Right atrium auricular region (tissue), 2 donors: ENCODE measurements at regions not wholly inside any gene's neighbourhood (a gene's known extent, or its start where the extent isn't known, plus 50 kb on each side); places are given as distances from the start of the nearest gene placed in this dataset.
"Not testable (repeated sequence)": the region's sequence is repeated elsewhere in the genome, so short reads cannot be mapped to it uniquely, and the experiment has no call there.

Source experiments
- DNase-seq: peaks from one replicate; pipeline ENCODE4 v3.0.0-alpha.2; 2019; ENCODE audit warnings: low spot score
- H3K27ac ChIP-seq, 2 donors: fragments of 200-600 bp; sonication (generic); 1 replicate in 1 of 2; 2 replicates in 1 of 2; pipeline ENCODE4 v1.5.1; 2016 to 2019
- H3K27me3 ChIP-seq, 2 donors: fragments of 200-600 bp; sonication (generic); one replicate each; pipeline versions ENCODE4 v1.5.1 to v1.6.0; 2017 to 2019
- H3K36me3 ChIP-seq: fragments of 200-600 bp; sonication (generic); one replicate; pipeline ENCODE4 v1.5.1; 2016
- H3K4me1 ChIP-seq, 2 donors: fragments of 200-600 bp; sonication (generic); one replicate each; pipeline versions ENCODE4 v1.5.1 to v1.6.0; 2017 to 2019
- H3K4me3 ChIP-seq, 2 donors: fragments of 200-600 bp; sonication (generic); 1 replicate in 1 of 2; 2 replicates in 1 of 2; pipeline ENCODE4 v1.5.1; 2017 to 2019; ENCODE audit warnings: mild to moderate bottlenecking in 1 of 2, moderate library complexity in 1 of 2
- H3K9me3 ChIP-seq, 2 donors: fragments of 200-600 bp; sonication (generic); one replicate each; pipeline ENCODE4 v1.5.1; 2019
- TF ChIP-seq, protein P1 (sequence below), 2 donors: fragments of 200-600 bp; sonication (generic); IDR thresholded peaks; one replicate each; pipeline ENCODE4 v1.5.1; 2019; ENCODE audit warnings: antibody characterized with exemption in 2 of 2

DNA sequence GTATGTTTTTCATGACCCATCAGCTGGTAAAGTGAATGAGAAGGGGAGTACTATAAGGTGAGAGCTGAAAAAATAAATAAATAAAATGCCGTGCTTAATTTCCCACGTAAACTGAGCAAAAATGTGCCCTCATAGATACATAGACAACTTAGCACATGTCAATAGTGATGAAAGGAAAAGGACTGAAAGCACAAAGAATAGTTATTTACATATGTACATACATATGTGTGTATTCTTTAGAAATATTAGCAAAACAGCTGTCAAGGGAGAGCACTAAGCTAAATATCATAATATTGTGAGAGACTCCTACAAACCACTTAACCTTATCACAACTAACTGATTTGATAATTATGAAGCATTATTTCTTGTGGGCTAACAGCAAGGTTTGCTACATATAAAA, 213.6 kb upstream of the FTMT start:
- DNase-seq, result no peak
- H3K4me1 ChIP-seq, result no peaks in the 10 kb centered on the region

DNA sequence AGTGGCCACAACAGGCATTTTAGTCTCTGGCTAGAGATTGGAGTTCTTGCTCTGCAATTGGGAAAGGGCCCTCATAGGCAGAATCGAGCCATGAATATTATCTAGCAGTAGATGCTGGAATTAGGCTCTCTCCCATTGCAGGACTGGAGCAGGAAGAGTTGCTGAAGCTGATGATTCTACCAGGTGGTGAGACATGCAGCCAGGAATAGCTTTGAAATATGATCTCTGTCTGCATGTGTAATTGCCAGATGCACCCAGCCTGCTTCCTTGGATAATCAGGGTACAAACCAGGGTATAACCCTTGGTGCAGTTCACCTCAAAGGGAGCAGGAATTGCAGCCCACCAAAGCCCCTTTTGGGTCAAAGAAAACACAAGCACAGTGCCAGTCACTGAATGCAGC, 211.4 kb upstream of the FTMT start:
- no peak overlapping the region for H3K4me3 ChIP-seq
- no peaks in the 10 kb centered on the region for H3K9me3 ChIP-seq
- no peaks in the 10 kb centered on the region for H3K36me3 ChIP-seq
- no peak overlapping the region for H3K27ac ChIP-seq
- TF ChIP-seq, protein P1, sequence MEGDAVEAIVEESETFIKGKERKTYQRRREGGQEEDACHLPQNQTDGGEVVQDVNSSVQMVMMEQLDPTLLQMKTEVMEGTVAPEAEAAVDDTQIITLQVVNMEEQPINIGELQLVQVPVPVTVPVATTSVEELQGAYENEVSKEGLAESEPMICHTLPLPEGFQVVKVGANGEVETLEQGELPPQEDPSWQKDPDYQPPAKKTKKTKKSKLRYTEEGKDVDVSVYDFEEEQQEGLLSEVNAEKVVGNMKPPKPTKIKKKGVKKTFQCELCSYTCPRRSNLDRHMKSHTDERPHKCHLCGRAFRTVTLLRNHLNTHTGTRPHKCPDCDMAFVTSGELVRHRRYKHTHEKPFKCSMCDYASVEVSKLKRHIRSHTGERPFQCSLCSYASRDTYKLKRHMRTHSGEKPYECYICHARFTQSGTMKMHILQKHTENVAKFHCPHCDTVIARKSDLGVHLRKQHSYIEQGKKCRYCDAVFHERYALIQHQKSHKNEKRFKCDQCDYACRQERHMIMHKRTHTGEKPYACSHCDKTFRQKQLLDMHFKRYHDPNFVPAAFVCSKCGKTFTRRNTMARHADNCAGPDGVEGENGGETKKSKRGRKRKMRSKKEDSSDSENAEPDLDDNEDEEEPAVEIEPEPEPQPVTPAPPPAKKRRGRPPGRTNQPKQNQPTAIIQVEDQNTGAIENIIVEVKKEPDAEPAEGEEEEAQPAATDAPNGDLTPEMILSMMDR (IDR thresholded peaks at IDR 0.05), result no peak
- no peaks in the 10 kb centered on the region for H3K4me1 ChIP-seq
- no peaks in the 10 kb centered on the region for H3K27me3 ChIP-seq
- DNase-seq, result no peak

More for the DNA sequence above, 213.6 kb upstream of the FTMT start:
- no peak overlapping the region for H3K4me3 ChIP-seq
- H3K9me3 ChIP-seq, result no peaks in the 10 kb centered on the region
- no peaks in the 10 kb centered on the region for H3K27me3 ChIP-seq
- H3K36me3 ChIP-seq, result no peaks in the 10 kb centered on the region
- TF ChIP-seq, protein P1 (IDR thresholded peaks at IDR 0.05), result no peak
- no peak overlapping the region for H3K27ac ChIP-seq

DNA sequence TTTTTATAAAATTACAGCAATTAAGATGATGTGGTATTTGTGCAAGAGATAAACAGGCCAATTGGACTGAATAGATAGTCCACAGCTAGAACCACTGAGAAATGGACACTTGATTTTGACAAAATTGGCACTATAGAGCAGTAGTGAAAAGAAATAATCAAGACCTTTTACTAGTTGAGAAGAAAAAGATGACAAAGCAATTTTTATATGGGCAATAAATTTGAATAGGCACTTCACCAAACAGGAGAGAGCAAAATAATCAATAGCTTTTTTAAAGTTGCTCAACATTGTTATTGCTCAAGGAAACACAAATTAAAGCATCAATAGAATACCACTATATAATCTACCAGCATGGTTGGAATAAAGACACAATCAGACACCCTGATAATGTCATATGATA, 193.5 kb upstream of the FTMT start:
- Histone ChIP-seq H3K36me3 (no peaks in the 10 kb centered on the region), H3K4me1 (no peaks in the 10 kb centered on the region), H3K4me3 (no peak overlapping the region), H3K9me3 (peaks cover 0 to 6% of the 10 kb centered on the region in 2 donors), H3K27me3 (no peaks in the 10 kb centered on the region), H3K27ac (no peak overlapping the region)
- TF ChIP-seq, protein P1 (IDR thresholded peaks at IDR 0.05), result no peak
- DNase-seq, result no peak

DNA sequence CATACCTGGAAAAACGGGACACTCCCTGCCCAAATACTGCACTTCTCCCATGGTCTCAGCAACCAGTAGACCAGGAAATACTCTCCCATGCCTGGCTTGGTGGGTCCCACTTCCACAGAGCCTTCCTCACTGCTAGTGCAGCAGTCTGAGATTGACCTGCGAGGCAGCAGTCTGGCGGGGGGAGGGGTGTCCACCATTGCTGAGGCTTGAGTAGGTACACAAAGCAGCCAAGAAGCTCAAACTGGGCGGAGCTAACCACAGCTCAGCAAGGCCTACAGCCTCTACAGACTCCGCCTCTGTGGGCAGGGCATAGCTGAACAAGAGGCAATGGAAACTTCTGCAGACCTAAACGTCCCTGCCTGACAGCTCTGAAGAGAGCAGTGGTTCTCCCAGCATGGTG, 191.5 kb upstream of the FTMT start:
- TF ChIP-seq, protein P1 (IDR thresholded peaks at IDR 0.05), result no peak
- Histone ChIP-seq H3K27ac (no peak overlapping the region), H3K36me3 (no peaks in the 10 kb centered on the region), H3K4me3 (no peak overlapping the region), H3K27me3 (no peaks in the 10 kb centered on the region), H3K9me3 (peaks cover 0 to 6% of the 10 kb centered on the region in 2 donors), H3K4me1 (no peaks in the 10 kb centered on the region)
- no peak for DNase-seq

DNA sequence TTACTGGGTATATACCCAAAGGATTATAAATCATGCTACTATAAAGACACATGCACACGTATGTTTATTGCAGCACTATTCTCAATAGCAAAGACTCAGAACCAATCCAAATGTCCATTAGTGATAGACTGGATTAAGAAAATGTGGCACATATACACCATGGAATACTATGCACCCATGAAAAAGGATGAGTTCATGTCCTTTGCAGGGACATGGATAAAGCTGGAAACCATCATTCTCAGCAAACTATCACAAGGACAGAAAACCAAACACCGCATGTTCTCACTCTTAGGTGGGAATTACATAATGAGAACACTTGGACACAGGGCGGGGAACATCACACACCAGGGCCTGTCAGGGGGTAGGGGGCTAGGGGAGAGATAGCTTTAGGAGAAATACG, 186.1 kb upstream of the FTMT start:
- not testable (repeated sequence) for H3K4me3 ChIP-seq, H3K27me3 ChIP-seq, H3K27ac ChIP-seq, H3K9me3 ChIP-seq, H3K4me1 ChIP-seq, DNase-seq, H3K36me3 ChIP-seq

DNA sequence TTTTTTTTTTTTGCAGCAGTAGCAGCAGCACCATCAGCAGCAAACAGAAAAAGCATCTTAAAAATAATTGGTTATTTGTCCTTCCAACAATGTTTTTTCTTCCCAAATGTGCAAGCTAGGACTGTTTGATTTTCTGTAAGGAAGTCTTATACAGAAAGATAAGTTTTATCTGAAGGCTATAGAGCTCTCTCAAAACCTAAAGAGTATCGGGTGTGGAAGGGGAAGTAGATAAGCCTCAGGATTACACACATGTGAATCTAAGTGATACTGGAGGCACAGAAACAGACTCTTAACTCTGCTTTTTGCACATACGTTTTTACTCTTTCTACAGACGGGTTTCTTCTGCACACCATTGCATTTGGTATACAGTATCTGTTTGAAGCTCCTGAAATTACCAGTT, 184.4 kb upstream of the FTMT start:
- Histone ChIP-seq H3K27ac (no peak overlapping the region), H3K4me1 (no peaks in the 10 kb centered on the region), H3K36me3 (no peaks in the 10 kb centered on the region), H3K27me3 (no peaks in the 10 kb centered on the region), H3K9me3 (no peaks in the 10 kb centered on the region), H3K4me3 (no peak overlapping the region)
- TF ChIP-seq, protein P1 (IDR thresholded peaks at IDR 0.05), result no peak
- DNase-seq, result no peak
